NB4 (cell line): ENCODE measurements at regions not wholly inside any gene's neighbourhood (a gene's known extent, or its start where the extent isn't known, plus 50 kb on each side); places are given as distances from the start of the nearest gene placed in this dataset.

Experiments
- DNase-seq: peaks from one replicate; pipeline ENCODE4 v3.0.0; 2010; ENCODE audit warnings: low read depth
- H3K4me3 ChIP-seq: one replicate; pipeline ENCODE4 v1.5.1; 2011; ENCODE audit warnings: mild to moderate bottlenecking, low read depth, low read length, moderate library complexity
- MYC ChIP-seq: IDR thresholded peaks from 2 replicates; pipeline ENCODE4 v1.6.1; 2011; ENCODE audit warnings: low read depth, low read length
- POLR2A ChIP-seq: IDR thresholded peaks from 2 replicates; pipeline ENCODE4 v1.6.1; 2011; ENCODE audit warnings: mild to moderate bottlenecking; ENCODE audit not compliant: insufficient read length; ENCODE audit errors: extremely low read depth
- TF ChIP-seq, protein P1 (sequence below): IDR thresholded peaks from 2 replicates; pipeline ENCODE4 v1.6.1; 2011; ENCODE audit warnings: low read depth, low read length
- TF ChIP-seq, protein P2 (sequence below): IDR thresholded peaks from one replicate; pipeline ENCODE4 v1.5.1; 2012; ENCODE audit warnings: low read depth, low read length

DNA sequence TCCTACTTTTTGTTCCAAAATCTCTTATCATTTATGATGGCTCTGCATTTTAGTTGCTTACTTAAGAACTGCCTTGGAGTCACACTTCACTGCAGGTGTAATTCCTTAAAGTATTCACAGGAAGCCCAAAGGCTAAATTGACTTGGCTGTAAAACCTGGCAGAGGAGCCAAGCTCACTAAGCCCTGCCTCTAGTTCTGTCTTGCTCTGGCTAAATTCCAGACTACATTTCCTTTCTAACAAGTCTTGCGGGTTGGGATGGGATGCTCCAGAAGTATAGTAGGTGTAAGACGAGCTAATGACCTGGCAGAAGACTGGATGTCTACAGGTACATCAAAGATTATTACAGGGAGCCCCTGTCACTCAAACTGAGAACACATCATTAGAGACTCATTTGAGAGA is 924.0 kb upstream of the INTU start:
- DNase-seq = no peak
- H3K4me3 ChIP-seq = no peak overlapping the region
- TF ChIP-seq MYC (no peak), POLR2A (no peak)
- TF ChIP-seq, protein P1, sequence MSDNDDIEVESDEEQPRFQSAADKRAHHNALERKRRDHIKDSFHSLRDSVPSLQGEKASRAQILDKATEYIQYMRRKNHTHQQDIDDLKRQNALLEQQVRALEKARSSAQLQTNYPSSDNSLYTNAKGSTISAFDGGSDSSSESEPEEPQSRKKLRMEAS = no peak
- TF ChIP-seq, protein P2, sequence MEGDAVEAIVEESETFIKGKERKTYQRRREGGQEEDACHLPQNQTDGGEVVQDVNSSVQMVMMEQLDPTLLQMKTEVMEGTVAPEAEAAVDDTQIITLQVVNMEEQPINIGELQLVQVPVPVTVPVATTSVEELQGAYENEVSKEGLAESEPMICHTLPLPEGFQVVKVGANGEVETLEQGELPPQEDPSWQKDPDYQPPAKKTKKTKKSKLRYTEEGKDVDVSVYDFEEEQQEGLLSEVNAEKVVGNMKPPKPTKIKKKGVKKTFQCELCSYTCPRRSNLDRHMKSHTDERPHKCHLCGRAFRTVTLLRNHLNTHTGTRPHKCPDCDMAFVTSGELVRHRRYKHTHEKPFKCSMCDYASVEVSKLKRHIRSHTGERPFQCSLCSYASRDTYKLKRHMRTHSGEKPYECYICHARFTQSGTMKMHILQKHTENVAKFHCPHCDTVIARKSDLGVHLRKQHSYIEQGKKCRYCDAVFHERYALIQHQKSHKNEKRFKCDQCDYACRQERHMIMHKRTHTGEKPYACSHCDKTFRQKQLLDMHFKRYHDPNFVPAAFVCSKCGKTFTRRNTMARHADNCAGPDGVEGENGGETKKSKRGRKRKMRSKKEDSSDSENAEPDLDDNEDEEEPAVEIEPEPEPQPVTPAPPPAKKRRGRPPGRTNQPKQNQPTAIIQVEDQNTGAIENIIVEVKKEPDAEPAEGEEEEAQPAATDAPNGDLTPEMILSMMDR = no peak

DNA sequence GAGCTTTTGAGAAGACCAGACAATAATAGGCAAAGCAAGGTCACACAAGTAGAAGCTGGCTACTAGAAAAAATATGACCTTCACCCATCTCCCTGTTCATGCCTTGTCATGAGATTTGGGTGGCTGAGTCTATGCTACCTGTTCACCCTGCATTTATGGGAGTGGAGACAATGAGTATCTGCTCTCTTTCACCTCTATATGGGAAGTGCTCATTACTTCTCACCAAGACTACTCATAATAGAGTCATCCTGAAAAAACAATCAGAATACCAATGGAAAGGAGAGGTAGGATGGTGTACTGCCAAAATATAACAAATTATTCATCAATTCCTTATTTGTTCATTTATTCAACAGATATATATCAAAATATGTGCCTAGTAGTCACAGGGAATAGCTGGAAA is 921.8 kb upstream of the INTU start:
- DNase-seq = no peak
- no peak for TF ChIP-seq MYC
- TF ChIP-seq, protein P1 = no peak
- TF ChIP-seq, protein P2 = no peak
- no peak for TF ChIP-seq POLR2A

DNA sequence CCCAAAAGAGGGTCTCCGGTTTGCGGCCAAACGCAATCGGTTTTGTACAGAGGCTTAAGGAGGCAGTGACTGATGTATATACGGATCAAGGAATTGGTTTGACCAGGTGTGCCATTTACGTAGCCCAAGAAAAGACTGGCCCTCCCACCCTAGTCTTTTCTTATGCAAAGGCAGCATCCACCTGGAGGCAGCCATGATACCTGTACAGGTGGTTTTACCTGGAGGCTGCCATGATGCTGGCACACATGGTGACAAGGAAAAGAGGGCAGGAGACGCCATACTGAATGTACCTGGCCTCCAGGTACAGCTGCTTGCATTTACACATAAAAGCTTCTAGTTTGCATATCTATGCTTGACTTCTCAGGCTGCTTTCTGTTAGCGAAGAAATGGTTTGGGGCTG is 917.7 kb upstream of the INTU start:
- no peak for TF ChIP-seq POLR2A
- TF ChIP-seq, protein P2 = no peak
- TF ChIP-seq, protein P1 = no peak
- no peak for TF ChIP-seq MYC
- DNase-seq = no peak
- H3K4me3 ChIP-seq = no peak overlapping the region

More for the DNA sequence above, 921.8 kb upstream of the INTU start:
- no peak overlapping the region for H3K4me3 ChIP-seq

DNA sequence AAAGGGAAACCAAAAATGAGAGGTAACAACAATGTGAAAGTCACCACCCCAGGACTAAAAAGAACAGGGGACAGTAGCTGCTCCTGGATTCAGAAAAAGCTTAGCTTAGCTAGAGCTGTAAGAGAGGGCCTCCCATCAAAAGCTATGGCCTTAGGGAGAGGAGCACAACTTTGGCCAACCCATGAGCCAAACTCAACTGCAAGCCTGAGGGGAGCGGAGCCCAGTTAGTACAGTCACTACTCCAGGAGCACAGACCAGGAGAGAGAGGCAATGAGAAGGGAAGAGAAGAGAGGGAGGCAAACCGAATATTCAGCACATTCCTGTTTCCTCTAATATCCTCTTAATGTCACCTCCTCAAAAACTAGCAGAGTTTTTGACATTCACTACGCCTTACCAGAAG is 917.1 kb upstream of the INTU start:
- TF ChIP-seq, protein P2 = no peak
- TF ChIP-seq, protein P1 = no peak
- TF ChIP-seq POLR2A (no peak), MYC (no peak)
- no peak overlapping the region for H3K4me3 ChIP-seq
- DNase-seq = no peak

DNA sequence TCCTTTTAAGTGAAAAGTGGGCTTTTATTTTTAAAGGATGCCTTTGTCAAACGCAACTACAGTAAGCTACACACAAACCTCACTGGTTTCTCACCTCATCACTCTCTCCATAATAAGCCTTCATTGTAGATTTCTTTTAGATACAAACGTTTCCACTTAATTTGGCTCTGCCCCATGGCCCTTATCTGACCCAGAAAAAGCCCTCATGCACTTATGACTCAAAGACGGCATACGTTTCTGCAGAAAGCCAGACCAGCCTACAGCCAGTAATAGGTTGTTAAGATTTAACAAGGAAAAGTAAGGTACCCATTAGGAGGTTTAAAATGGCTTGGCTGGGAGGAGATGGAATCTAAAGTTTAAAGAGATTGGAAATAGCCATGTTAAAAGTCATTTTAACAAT is 914.6 kb upstream of the INTU start:
- DNase-seq = no peak
- TF ChIP-seq, protein P1 = no peak
- TF ChIP-seq MYC (no peak), POLR2A (no peak)
- TF ChIP-seq, protein P2 = no peak
- no peak overlapping the region for H3K4me3 ChIP-seq

DNA sequence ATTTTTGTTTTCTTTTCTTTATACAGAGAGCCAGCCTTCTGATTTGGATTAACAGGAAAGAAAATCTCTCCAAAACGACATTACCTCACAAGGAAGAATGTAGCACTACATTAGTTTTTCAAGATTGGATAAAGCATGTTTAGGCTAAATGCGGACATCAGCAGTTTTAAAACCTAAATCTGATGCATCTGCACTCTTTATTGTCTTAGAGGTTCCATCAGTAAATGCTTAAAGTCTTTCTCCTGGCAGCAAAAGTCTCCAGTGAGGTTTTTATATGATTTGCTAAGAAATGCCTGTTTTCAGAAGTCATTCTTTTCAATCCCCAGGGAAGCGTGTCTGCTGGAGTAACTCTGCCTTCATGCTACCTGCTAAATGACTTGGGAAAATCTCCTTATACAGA is 912.9 kb upstream of the INTU start:
- H3K4me3 ChIP-seq = no peak overlapping the region
- no peak for DNase-seq
- no peak for TF ChIP-seq MYC
- TF ChIP-seq, protein P2 = no peak
- TF ChIP-seq POLR2A = no peak
- TF ChIP-seq, protein P1 = no peak
